OCI-LY1 (cell line): ENCODE measurements at regions not wholly inside any gene's neighbourhood (a gene's known extent, or its start where the extent isn't known, plus 50 kb on each side); places are given as distances from the start of the nearest gene placed in this dataset.
"Not testable (repeated sequence)": the region's sequence is repeated elsewhere in the genome, so short reads cannot be mapped to it uniquely, and the experiment has no call there.

Source experiments
- H2AFZ ChIP-seq: fragments of 200-600 bp; sonication (generic), shearing (Covaris generic); 2 replicates; pipeline ENCODE4 v1.6.0; 2014; ENCODE audit warnings: antibody characterized with exemption, mild to moderate bottlenecking, low read length
- H3F3A ChIP-seq: fragments of 200-600 bp; sonication (generic), shearing (Covaris generic); 2 replicates; pipeline ENCODE4 v1.6.0; 2014; ENCODE audit warnings: mild to moderate bottlenecking, antibody characterized with exemption, low read length, moderate library complexity; ENCODE audit not compliant: insufficient read depth
- H3K27ac ChIP-seq: fragments of 200-600 bp; sonication (generic); 2 replicates; pipeline ENCODE4 v1.5.1; 2014; ENCODE audit warnings: low read length, mixed run types, mild to moderate bottlenecking, low read depth; ENCODE audit not compliant: poor library complexity, severe bottlenecking
- H3K27me3 ChIP-seq: fragments of 200-600 bp; sonication (generic); 2 replicates; pipeline ENCODE4 v1.6.0; 2014; ENCODE audit warnings: antibody characterized with exemption, mild to moderate bottlenecking, low read length, moderate library complexity; ENCODE audit not compliant: insufficient read depth
- H3K36me3 ChIP-seq: fragments of 200-600 bp; sonication (generic); 2 replicates; pipeline ENCODE4 v1.6.1; 2014; ENCODE audit warnings: mild to moderate bottlenecking, antibody characterized with exemption, low read length, moderate library complexity, mixed read lengths; ENCODE audit not compliant: insufficient read depth
- H3K4me1 ChIP-seq: fragments of 200-600 bp; sonication (generic); 2 replicates; pipeline ENCODE4 v1.5.1; 2014; ENCODE audit warnings: mild to moderate bottlenecking, low read length, moderate library complexity; ENCODE audit not compliant: insufficient read depth, severe bottlenecking
- H3K4me2 ChIP-seq: fragments of 200-600 bp; sonication (generic), shearing (Covaris generic); 2 replicates; pipeline ENCODE4 v1.6.1; 2014; ENCODE audit warnings: low read length
- H3K4me3 ChIP-seq: fragments of 200-600 bp; sonication (generic); 2 replicates; pipeline ENCODE4 v1.5.1; 2014; ENCODE audit warnings: low read length, low read depth, mild to moderate bottlenecking, mixed read lengths; ENCODE audit not compliant: poor library complexity, severe bottlenecking
- H3K79me2 ChIP-seq: fragments of 200-600 bp; shearing (Covaris generic); 2 replicates; pipeline ENCODE4 v1.6.1; 2016; ENCODE audit warnings: mixed run types, low read length, mixed read lengths; ENCODE audit not compliant: insufficient read depth
- H3K9ac ChIP-seq: fragments of 200-600 bp; sonication (generic), shearing (Covaris generic); 2 replicates; pipeline ENCODE4 v1.6.1; 2014; ENCODE audit warnings: mild to moderate bottlenecking, low read length, mixed read lengths
- H3K9me2 ChIP-seq: fragments of 200-600 bp; sonication (generic), shearing (Covaris generic); 2 replicates; pipeline ENCODE4 v1.6.1; 2014; ENCODE audit warnings: low read depth, mild to moderate bottlenecking, low read length, mixed read lengths
- H3K9me3 ChIP-seq: fragments of 200-600 bp; shearing (Covaris generic); 2 replicates; pipeline ENCODE4 v1.6.1; 2014; ENCODE audit warnings: low read length, mixed read lengths
- H4K20me1 ChIP-seq: fragments of 200-600 bp; sonication (generic), shearing (Covaris generic); 2 replicates; pipeline ENCODE4 v1.6.0; 2016; ENCODE audit warnings: mild to moderate bottlenecking, low read length; ENCODE audit not compliant: insufficient read depth
- EZH2 ChIP-seq: fragments of 200-600 bp; sonication (generic), shearing (Covaris generic); IDR thresholded peaks from 2 replicates; pipeline ENCODE4 v1.8.0; 2017; ENCODE audit warnings: borderline replicate concordance, mixed run types, mild to moderate bottlenecking, antibody characterized with exemption, low read length, moderate library complexity, mixed read lengths
- TF ChIP-seq, protein P1 (sequence below): fragments of 200-600 bp; sonication (generic), shearing (Covaris generic); IDR thresholded peaks from 2 replicates; pipeline ENCODE4 v1.5.1; 2017; ENCODE audit warnings: mild to moderate bottlenecking, antibody characterized with exemption, low read length, moderate library complexity, mixed read lengths

DNA sequence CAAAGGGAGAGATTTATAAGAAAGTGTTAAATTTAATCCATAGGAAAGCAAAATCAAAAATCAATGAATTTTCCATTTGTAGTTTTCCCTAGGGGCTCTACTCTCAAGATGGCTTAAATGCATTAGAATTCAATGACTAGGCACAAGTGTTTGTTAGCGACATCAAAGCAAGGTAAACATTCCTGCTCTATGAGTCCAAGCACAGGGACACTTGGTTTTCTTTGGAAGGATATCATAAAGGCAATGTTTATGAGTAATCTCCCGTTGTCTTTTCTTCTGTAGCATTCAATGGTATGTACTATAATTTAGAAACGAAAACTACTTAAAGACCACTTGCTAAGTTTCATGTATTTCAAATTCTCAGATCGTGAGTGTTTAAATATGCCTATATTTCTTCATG is 54.8 kb upstream of the ZNF717 start:
- not testable (repeated sequence) for H3K9ac ChIP-seq, H3K79me2 ChIP-seq, H3K4me1 ChIP-seq, H3K4me2 ChIP-seq, H3K36me3 ChIP-seq, H3F3A ChIP-seq, H3K27me3 ChIP-seq, H2AFZ ChIP-seq, H4K20me1 ChIP-seq, H3K9me2 ChIP-seq, H3K4me3 ChIP-seq, H3K27ac ChIP-seq, H3K9me3 ChIP-seq

DNA sequence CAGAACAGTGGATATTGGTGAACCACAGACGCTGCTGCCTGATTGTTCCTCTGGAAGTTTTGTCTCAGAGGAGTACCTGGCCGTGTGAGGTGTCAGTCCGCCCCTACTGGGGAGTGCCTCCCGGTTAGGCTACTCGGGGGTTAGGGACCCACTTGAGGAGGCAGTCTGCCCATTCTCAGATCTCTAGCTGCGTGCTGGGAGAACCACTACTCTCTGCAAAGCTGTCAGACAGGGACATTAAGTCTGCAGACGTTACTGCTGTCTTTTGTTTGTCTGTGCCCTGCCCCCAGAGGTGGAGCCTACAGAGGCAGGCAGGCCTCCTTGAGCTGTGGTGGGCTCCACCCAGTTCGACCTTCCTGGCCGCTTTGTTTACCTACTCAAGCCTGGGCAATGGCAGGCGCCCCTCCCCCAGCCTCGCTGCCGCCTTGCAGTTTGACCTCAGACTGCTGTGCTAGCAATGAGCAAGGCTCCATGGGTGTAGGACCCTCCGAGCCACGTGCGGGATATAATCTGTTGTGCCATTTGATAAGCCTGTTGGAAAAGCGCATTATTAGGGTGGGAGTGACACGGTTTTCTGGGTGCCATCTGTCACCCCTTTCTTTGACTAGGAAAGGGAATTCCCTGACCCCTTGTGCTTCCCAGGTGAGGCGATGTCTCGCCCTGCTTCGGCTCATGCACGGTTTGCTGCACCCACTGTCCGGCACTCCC is 65.1 kb upstream of the ZNF717 start:
- H3K4me3 ChIP-seq, H3K36me3 ChIP-seq, H3K4me2 ChIP-seq, H3K9ac ChIP-seq, H3K27ac ChIP-seq, H2AFZ ChIP-seq, H3K9me3 ChIP-seq, H3F3A ChIP-seq, H4K20me1 ChIP-seq, H3K79me2 ChIP-seq, H3K4me1 ChIP-seq, H3K9me2 ChIP-seq, H3K27me3 ChIP-seq: not testable (repeated sequence)

DNA sequence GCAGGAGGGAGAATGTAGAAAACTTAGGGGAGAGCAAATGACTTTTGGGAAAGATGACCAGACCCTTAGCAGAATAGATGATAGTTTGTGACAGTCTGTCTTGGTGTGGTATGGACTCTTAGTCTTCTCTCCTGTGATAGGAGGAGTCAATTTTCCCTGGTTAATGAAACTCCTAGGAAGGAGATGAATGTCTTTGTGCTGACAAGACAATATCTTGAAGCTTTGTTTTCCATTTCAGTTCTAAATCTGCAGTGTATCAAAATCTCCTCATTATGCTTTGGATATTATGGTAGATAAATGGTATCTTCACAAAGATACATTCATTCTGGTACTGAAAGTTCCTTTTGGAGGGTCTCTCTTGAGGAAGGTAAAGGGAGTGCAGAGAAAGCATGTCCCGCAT is 77.8 kb upstream of the ZNF717 start:
- H2AFZ ChIP-seq, result no peak overlapping the region
- H3K27me3 ChIP-seq, result no peaks in the 10 kb centered on the region
- no peak overlapping the region for H3K27ac ChIP-seq
- no peaks in the 10 kb centered on the region for H3K4me1 ChIP-seq
- H3K4me3 ChIP-seq, result no peak overlapping the region
- no peak overlapping the region for H3K9ac ChIP-seq
- no peak for TF ChIP-seq EZH2
- TF ChIP-seq, protein P1, sequence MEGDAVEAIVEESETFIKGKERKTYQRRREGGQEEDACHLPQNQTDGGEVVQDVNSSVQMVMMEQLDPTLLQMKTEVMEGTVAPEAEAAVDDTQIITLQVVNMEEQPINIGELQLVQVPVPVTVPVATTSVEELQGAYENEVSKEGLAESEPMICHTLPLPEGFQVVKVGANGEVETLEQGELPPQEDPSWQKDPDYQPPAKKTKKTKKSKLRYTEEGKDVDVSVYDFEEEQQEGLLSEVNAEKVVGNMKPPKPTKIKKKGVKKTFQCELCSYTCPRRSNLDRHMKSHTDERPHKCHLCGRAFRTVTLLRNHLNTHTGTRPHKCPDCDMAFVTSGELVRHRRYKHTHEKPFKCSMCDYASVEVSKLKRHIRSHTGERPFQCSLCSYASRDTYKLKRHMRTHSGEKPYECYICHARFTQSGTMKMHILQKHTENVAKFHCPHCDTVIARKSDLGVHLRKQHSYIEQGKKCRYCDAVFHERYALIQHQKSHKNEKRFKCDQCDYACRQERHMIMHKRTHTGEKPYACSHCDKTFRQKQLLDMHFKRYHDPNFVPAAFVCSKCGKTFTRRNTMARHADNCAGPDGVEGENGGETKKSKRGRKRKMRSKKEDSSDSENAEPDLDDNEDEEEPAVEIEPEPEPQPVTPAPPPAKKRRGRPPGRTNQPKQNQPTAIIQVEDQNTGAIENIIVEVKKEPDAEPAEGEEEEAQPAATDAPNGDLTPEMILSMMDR, result no peak
- H3K36me3 ChIP-seq, result no peaks in the 10 kb centered on the region
- no peak overlapping the region for H3K4me2 ChIP-seq
- no peaks in the 10 kb centered on the region for H3F3A ChIP-seq
- H3K79me2 ChIP-seq, result no peaks in the 10 kb centered on the region
- H3K9me3 ChIP-seq, result no peaks in the 10 kb centered on the region
- H3K9me2 ChIP-seq, result no peaks in the 10 kb centered on the region
- H4K20me1 ChIP-seq, result no peaks in the 10 kb centered on the region

GRCh38 chr3:75863878-75864277 is 78.5 kb upstream of the ZNF717 start:
- TF ChIP-seq EZH2, result no peak
- TF ChIP-seq, protein P1, result no peak
- Histone ChIP-seq H3K36me3 (no peaks in the 10 kb centered on the region), H3K9ac (no peak overlapping the region), H2AFZ (no peak overlapping the region), H3K4me2 (no peak overlapping the region), H3K79me2 (no peaks in the 10 kb centered on the region), H4K20me1 (no peaks in the 10 kb centered on the region), H3K27ac (no peak overlapping the region), H3K9me3 (no peaks in the 10 kb centered on the region), H3K4me3 (no peak overlapping the region), H3K27me3 (no peaks in the 10 kb centered on the region), H3K4me1 (no peaks in the 10 kb centered on the region), H3F3A (no peaks in the 10 kb centered on the region), H3K9me2 (no peaks in the 10 kb centered on the region)

DNA sequence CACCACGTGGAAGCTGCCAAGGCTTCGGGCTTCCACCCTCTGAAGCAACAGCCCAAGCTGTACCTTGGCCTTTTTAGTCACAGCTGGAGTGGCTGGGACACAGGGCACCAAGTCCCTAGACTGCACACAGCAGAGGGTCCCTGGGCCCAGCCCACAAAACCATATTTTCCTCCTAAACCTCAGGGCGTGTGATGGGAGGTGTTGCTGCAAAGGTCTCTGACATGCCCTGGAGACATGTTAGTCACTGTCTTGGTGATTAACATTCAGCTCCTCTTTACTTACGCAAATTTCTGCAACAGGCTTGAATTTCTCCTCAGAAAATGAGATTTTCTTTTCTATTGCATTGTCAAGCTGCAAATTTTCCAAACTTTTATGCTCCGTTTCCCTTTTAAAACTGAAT is 98.4 kb upstream of the ZNF717 start:
- not testable (repeated sequence) for H3K9ac ChIP-seq, H3K9me2 ChIP-seq, H2AFZ ChIP-seq, H4K20me1 ChIP-seq, H3K9me3 ChIP-seq, H3K27ac ChIP-seq, H3K4me1 ChIP-seq, H3K27me3 ChIP-seq, H3K4me3 ChIP-seq, H3F3A ChIP-seq, H3K79me2 ChIP-seq, H3K4me2 ChIP-seq, H3K36me3 ChIP-seq
